A549 (cell line): ENCODE measurements at regions not wholly inside any gene's neighbourhood (a gene's known extent, or its start where the extent isn't known, plus 50 kb on each side); places are given as distances from the start of the nearest gene placed in this dataset.

Source experiments
- ATAC-seq, 2 experiments: fragments of 200-7000 bp in 1 of 2; fragments of >200 bp in 1 of 2; cut with Nextera tagmentation in 1 of 2; cut with Tn5 transposase in 1 of 2; 3 replicates each; pipeline versions ENCODE4 v1.8.0 to v1.9.1; 2018 to 2020; ENCODE audit warnings: mild to moderate bottlenecking in 1 of 2, moderate library complexity in 1 of 2
- CTCF ChIA-PET: fragments of 300-600 bp; sonication (Branson Sonifier 250); formaldehyde crosslinking; extraction: SDS; loops from one replicate; lab custom pipeline; 2021; ENCODE audit warnings: antibody characterized with exemption, inconsistent platforms; lab: Yijun Ruan, JAX
- POLR2A ChIA-PET: fragments of 350-600 bp; formaldehyde crosslinking; extraction: SDS; loops from one replicate; lab custom pipeline; 2021; ENCODE audit warnings: antibody characterized with exemption, inconsistent platforms; lab: Yijun Ruan, JAX
- DNase-seq, 2 experiments: peaks; one replicate each; pipeline versions ENCODE4 v3.0.0 to v3.0.0-alpha.2; 2011 to 2016; ENCODE audit warnings: low read depth in 1 of 2, low spot score in 1 of 2
- FAIRE-seq: peaks from 2 replicates; lab custom pipeline; 2011; peaks lifted over from hg19 to GRCh38; lab: Jason Lieb, UNC
- H3K27ac ChIP-seq, 2 experiments: fragments of >200 bp; sonication (Bioruptor Twin); formaldehyde crosslinking; 3 replicates each; pipeline ENCODE4 v1.5.1; 2016 to 2017
- H3K4me1 ChIP-seq: fragments of >200 bp; sonication (Bioruptor Twin); formaldehyde crosslinking; 3 replicates; pipeline ENCODE4 v1.6.1; 2016
- H3K4me2 ChIP-seq: fragments of >200 bp; sonication (Bioruptor Twin); formaldehyde crosslinking; 3 replicates; pipeline ENCODE4 v1.6.1; 2016
- H3K4me3 ChIP-seq: fragments of >200 bp; sonication (Bioruptor Twin); formaldehyde crosslinking; 3 replicates; pipeline ENCODE4 v1.5.1; 2016
- H3K9me3 ChIP-seq: fragments of >200 bp; sonication (Bioruptor Twin); formaldehyde crosslinking; 3 replicates; pipeline ENCODE4 v1.6.1; 2016
- ATOH8 ChIP-seq: fragments of 250-450 bp; sonication (Bioruptor Pico); IDR thresholded peaks from 2 replicates; pipeline ENCODE4 v1.5.0; 2020; ENCODE audit warnings: low read depth, mild to moderate bottlenecking, moderate library complexity
- CBX8 ChIP-seq: fragments of 200-600 bp; sonication (generic); IDR thresholded peaks from 2 replicates; pipeline ENCODE4 v1.6.1; 2016
- CEBPB ChIP-seq, 2 experiments: fragments of >200 bp in 1 of 2; sonication (Bioruptor Twin) in 1 of 2; formaldehyde crosslinking in 1 of 2; IDR thresholded peaks; 2 replicates each; pipeline ENCODE4 v1.6.1; 2012 to 2016
- ELK1 ChIP-seq: fragments of 150-350 bp; IDR thresholded peaks from 2 replicates; pipeline ENCODE4 v1.6.1; 2014; ENCODE audit warnings: low read depth, mild to moderate bottlenecking, low read length
- EP300 ChIP-seq, 2 experiments: fragments of >200 bp; sonication (Bioruptor Twin); formaldehyde crosslinking; IDR thresholded peaks; 2 replicates in 1 of 2; 3 replicates in 1 of 2; pipeline ENCODE4 v1.6.1; 2016 to 2017
- HES2 ChIP-seq: fragments of >200 bp; sonication (Bioruptor Twin); formaldehyde crosslinking; IDR thresholded peaks from 2 replicates; pipeline ENCODE4 v1.6.1; 2016
- HEYL ChIP-seq: fragments of 250-450 bp; sonication (Bioruptor Pico); IDR thresholded peaks from 2 replicates; pipeline ENCODE4 v1.8.0; 2021; ENCODE audit warnings: mild to moderate bottlenecking, moderate library complexity
- HMGXB4 ChIP-seq: fragments of 250-450 bp; sonication (Bioruptor Pico); IDR thresholded peaks from 2 replicates; pipeline ENCODE4 v1.5.0; 2021; ENCODE audit warnings: mild to moderate bottlenecking, moderate library complexity, borderline replicate concordance
- HOXB5 ChIP-seq: fragments of 250-450 bp; sonication (Bioruptor Pico); IDR thresholded peaks from 2 replicates; pipeline ENCODE4 v1.5.0; 2020; ENCODE audit warnings: mild to moderate bottlenecking, moderate library complexity
- KDM1A ChIP-seq: fragments of 200-600 bp; sonication (generic); IDR thresholded peaks from 2 replicates; pipeline ENCODE4 v1.6.1; 2016; ENCODE audit warnings: low read depth, mild to moderate bottlenecking
- MAFK ChIP-seq: fragments of 450-650 bp; IDR thresholded peaks from 2 replicates; pipeline ENCODE4 v1.6.1; 2014; ENCODE audit not compliant: partially characterized antibody
- POLR2AphosphoS2 ChIP-seq: conservative IDR thresholded peaks from 2 replicates; pipeline ENCODE4 v1.6.1; 2012; ENCODE audit warnings: low read length, improper control_type of control experiment, inconsistent platforms
- RAD21 ChIP-seq, 2 experiments: fragments of >200 bp in 1 of 2; sonication (Bioruptor Twin) in 1 of 2; formaldehyde crosslinking in 1 of 2; IDR thresholded peaks in 1 of 2; conservative IDR thresholded peaks in 1 of 2; 2 replicates in 1 of 2; 3 replicates in 1 of 2; pipeline ENCODE4 v1.6.1; 2012 to 2018; ENCODE audit warnings: inconsistent platforms in 1 of 2
- RNF2 ChIP-seq: fragments of 200-600 bp; sonication (generic); IDR thresholded peaks from 2 replicates; pipeline ENCODE4 v1.6.1; 2016; ENCODE audit warnings: low read depth, mild to moderate bottlenecking, antibody characterized with exemption, moderate library complexity, borderline replicate concordance
- SMC3 ChIP-seq: fragments of >200 bp; sonication (Bioruptor Twin); formaldehyde crosslinking; IDR thresholded peaks from 3 replicates; pipeline ENCODE4 v1.6.1; 2018; ENCODE audit warnings: inconsistent platforms
- TP53 ChIP-seq: fragments of 250-450 bp; sonication (Bioruptor Pico); IDR thresholded peaks from 2 replicates; pipeline ENCODE4 v1.5.0; 2021; ENCODE audit warnings: mild to moderate bottlenecking, moderate library complexity
- USF2 ChIP-seq: fragments of 450-650 bp; IDR thresholded peaks from 2 replicates; pipeline ENCODE4 v1.6.1; 2014; ENCODE audit warnings: antibody characterized with exemption
- ZC3H11A ChIP-seq: fragments of 450-650 bp; IDR thresholded peaks from 2 replicates; pipeline ENCODE4 v1.6.1; 2014; ENCODE audit warnings: antibody characterized with exemption, mild to moderate bottlenecking
- ZFP36 ChIP-seq: fragments of 450-650 bp; IDR thresholded peaks from 2 replicates; pipeline ENCODE4 v1.6.1; 2014; ENCODE audit warnings: borderline replicate concordance; ENCODE audit not compliant: partially characterized antibody
- ZNF302 ChIP-seq: fragments of 250-450 bp; sonication (Bioruptor Pico); IDR thresholded peaks from 2 replicates; pipeline ENCODE4 v1.9.0; 2021; ENCODE audit warnings: inconsistent platforms, mild to moderate bottlenecking, moderate library complexity
- WGBS: methylation state at CpG from one replicate; pipeline ENCODE4 v1.1.6; 2017; ENCODE audit errors: missing lambda C conversion rate; 5-methylcytosine and 5-hydroxymethylcytosine counted together
- TF ChIP-seq, protein P1 (sequence below): fragments of >200 bp; sonication (Bioruptor Twin); formaldehyde crosslinking; IDR thresholded peaks from 3 replicates; pipeline ENCODE4 v1.6.1; 2016

DNA sequence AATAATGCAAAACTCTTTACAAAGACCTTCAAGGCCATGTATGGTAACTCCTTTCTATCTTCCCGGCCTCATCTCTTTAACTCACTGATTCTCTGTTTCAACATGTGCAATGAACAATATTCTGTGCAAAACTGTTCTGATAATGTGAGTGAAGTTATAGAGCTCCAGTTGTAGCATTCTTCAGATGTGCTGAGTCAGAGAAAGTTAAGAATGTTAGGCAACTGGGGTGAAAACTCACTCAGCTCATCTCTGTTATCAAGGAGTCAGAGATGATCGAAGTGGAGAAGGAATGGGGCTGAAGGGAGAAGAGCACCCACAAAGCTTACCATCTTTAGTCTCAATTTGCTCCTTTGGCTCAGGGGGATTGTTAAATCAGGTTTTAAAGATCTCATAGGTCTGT lies 344.7 kb upstream of the NPSR1 start:
- TF ChIP-seq ZFP36 (no peak), MAFK (peak; percentile 61), KDM1A (no peak), POLR2AphosphoS2 (no peak)
- ChIA-PET CTCF (no interaction called here), POLR2A (no interaction called here)
- DNase-seq (no peak), ATAC-seq (no peak), FAIRE-seq (no peak)
- Histone ChIP-seq H3K27ac (no peak overlapping the region), H3K9me3 (peaks cover 12% of the 10 kb centered on the region), H3K4me2 (no peak overlapping the region), H3K4me1 (no peaks in the 10 kb centered on the region), H3K4me3 (no peak overlapping the region)
- 64% methylated on average over 2 of the region's 2 CpGs for WGBS

GRCh38 chr7:34315032-34315431 lies 343.0 kb upstream of the NPSR1 start:
- ChIA-PET CTCF (interaction anchor here (0.9 to 1.1 kb wide), 2 partner anchors 18 to 139 kb away, joined by 3 read pairs; no protein-coding TSS in a partner anchor), POLR2A (no interaction called here)
- no peak for FAIRE-seq

More at GRCh38 chr7:34315032-34315431, 343.0 kb upstream of the NPSR1 start:
- Histone ChIP-seq H3K4me3 (no peak overlapping the region), H3K9me3 (peaks cover 12% of the 10 kb centered on the region), H3K4me2 (no peak overlapping the region), H3K27ac (no peak overlapping the region; a peak in 1 of 6 replicates), H3K4me1 (no peaks in the 10 kb centered on the region)
- TF ChIP-seq CBX8 (no peak), CEBPB (IDR thresholded peaks at IDR 0.05) (no peak), EP300 (IDR thresholded peaks at IDR 0.05) (no peak), ZC3H11A (no peak), RNF2 (no peak), KDM1A (no peak), ZFP36 (no peak), TP53 (CRISPR knock-in tag) (no peak), ELK1 (no peak), ZNF302 (CRISPR knock-in tag) (no peak), SMC3 (no peak), HEYL (CRISPR knock-in tag) (no peak), USF2 (no peak), ATOH8 (no peak), HES2 (no peak), HOXB5 (CRISPR knock-in tag) (no peak), RAD21 (conservative IDR thresholded peaks at IDR 0.05 in 1 of 2, IDR thresholded peaks at IDR 0.05 in 1 of 2) (no peak), HMGXB4 (CRISPR knock-in tag) (no peak)
- TF ChIP-seq, protein P1, sequence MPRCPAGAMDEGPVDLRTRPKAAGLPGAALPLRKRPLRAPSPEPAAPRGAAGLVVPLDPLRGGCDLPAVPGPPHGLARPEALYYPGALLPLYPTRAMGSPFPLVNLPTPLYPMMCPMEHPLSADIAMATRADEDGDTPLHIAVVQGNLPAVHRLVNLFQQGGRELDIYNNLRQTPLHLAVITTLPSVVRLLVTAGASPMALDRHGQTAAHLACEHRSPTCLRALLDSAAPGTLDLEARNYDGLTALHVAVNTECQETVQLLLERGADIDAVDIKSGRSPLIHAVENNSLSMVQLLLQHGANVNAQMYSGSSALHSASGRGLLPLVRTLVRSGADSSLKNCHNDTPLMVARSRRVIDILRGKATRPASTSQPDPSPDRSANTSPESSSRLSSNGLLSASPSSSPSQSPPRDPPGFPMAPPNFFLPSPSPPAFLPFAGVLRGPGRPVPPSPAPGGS = no peak
- no peak for ATAC-seq
- peak in 1 of 2 experiments; percentile 2 for DNase-seq
